H1 (cell line): ENCODE measurements at regions not wholly inside any gene's neighbourhood (a gene's known extent, or its start where the extent isn't known, plus 50 kb on each side); places are given as distances from the start of the nearest gene placed in this dataset.

Experiments
- CTBP2 ChIP-seq: IDR thresholded peaks from 2 replicates; pipeline ENCODE4 v1.7.0; 2011; ENCODE audit warnings: borderline replicate concordance, mild to moderate bottlenecking, moderate library complexity, mixed read lengths, low read length; ENCODE audit not compliant: insufficient read depth, insufficient read length
- MAFK ChIP-seq: IDR thresholded peaks from 2 replicates; pipeline ENCODE4 v1.6.1; 2012; ENCODE audit warnings: low read depth, mild to moderate bottlenecking, improper control_type of control experiment, low read length
- RFX5 ChIP-seq: IDR thresholded peaks from 2 replicates; pipeline ENCODE4 v1.6.1; 2011; ENCODE audit warnings: low read depth, low read length, improper control_type of control experiment, borderline replicate concordance
- SUZ12 ChIP-seq: fragments of 200-600 bp; sonication (generic); IDR thresholded peaks from 2 replicates; pipeline ENCODE4 v1.6.1; 2012; ENCODE audit warnings: mild to moderate bottlenecking, inconsistent platforms, low read length, moderate library complexity, mixed read lengths

- no peak for TF ChIP-seq SUZ12
- TF ChIP-seq CTBP2 = no peak
- TF ChIP-seq MAFK = no peak
- no peak for TF ChIP-seq RFX5
These were observed 294.3 kb upstream of the PFKP start (continued) for GRCh38 chr10:2772816-2773631.
